ENCODE measurements at regions not wholly inside any gene's neighbourhood (a gene's known extent, or its start where the extent isn't known, plus 50 kb on each side); places are given as distances from the start of the nearest gene placed in this dataset.

DNA sequence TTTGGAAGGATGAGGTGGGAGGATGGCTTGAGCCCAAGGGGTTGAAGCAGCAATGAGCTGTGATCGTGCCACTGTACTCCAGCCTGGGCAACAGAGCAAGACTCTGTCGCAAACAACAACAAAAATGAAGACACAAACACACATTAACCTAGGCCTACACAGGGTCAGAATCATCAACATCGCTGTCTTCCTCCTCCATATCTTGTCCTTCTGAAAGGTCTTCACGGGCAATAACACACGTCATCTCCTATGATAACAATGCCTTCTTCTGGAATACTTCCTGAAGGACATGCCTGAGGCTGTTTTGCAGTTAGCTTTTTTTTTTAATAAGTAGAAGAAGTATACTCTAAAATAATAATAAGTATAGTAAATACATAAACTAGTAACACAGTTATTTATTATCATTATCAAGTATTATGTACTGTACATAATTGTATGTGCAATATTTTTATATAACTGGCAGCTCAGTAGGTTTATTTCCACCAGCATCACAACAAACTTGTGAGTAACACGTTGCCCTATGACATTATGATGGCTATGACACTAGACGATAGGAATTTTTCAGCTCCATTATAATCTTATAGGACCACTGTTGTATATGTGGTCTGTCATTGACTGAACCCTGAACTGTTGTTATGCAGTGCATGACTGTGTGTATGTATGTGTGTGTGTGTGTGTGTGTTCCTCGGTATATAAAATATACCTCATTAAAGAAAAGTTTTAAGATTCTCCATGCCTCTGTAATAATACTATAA is 69.2 kb upstream of the MAML3 start:
- Histone ChIP-seq H3K36me3 (ENCODE audit: control insufficient read depth in 2 of 2, insufficient read depth in 2 of 2, low read length in 1 of 2) (no peaks in the 10 kb centered on the region), H3K9ac (ENCODE audit: control insufficient read depth, insufficient read depth, low read length) (no peak overlapping the region), H3K27me3 (replicated peaks in 1 of 2; ENCODE audit: control insufficient read depth in 2 of 2, insufficient read depth in 2 of 2, low read length in 1 of 2) (no peaks in the 10 kb centered on the region), H4K20me1 (ENCODE audit: control insufficient read depth, insufficient read depth) (no peaks in the 10 kb centered on the region), H3K79me2 (ENCODE audit: control insufficient read depth, insufficient read depth, low read length) (no peaks in the 10 kb centered on the region), H3K4me3 (no peak overlapping the region), H3K9me3 (replicated peaks; ENCODE audit: control insufficient read depth, insufficient read depth, low read length) (no peaks in the 10 kb centered on the region), H3K4me2 (ENCODE audit: control insufficient read depth, insufficient read depth) (no peak overlapping the region), H3K4me1 (ENCODE audit: control insufficient read depth, insufficient read depth, low read length) (no peaks in the 10 kb centered on the region), H2AFZ (ENCODE audit: control insufficient read depth, low read depth, low read length) (no peak overlapping the region), H3K27ac (ENCODE audit: control insufficient read depth, insufficient read depth) (no peak overlapping the region)
- ChIA-PET CTCF (interaction anchor here (0.6 kb wide), 1 partner anchor 17 kb away, joined by 3 read pairs; no protein-coding TSS in a partner anchor), RAD21 (ENCODE audit: unreplicated experiment) (no interaction called here), POLR2A (no interaction called here), SMC1A (ENCODE audit: uncharacterized antibody, unreplicated experiment) (no interaction called here)
- DNase-seq (ENCODE audit: low read depth, low spot score) (no peak), FAIRE-seq (no peak), ATAC-seq (no peak)
- 56% methylated on average over 8 of the region's 8 CpGs for WGBS (ENCODE audit: insufficient coverage, insufficient replicate concordance, low lambda C conversion rate, missing lambda C conversion rate)
- BruUV-seq (replicated peaks): no TSS peak
- intact Hi-C loops (cut with micrococcal nuclease; ENCODE audit: unreplicated experiment) (no loop called here), in situ Hi-C loops (cut with MboI) (no loop called here)
- TF ChIP-seq MYB (IDR thresholded peaks at IDR 0.05; ENCODE audit: borderline replicate concordance, low read depth, low read length) (no peak), MTA3 (IDR thresholded peaks at IDR 0.05; ENCODE audit: borderline replicate concordance, low read length) (no peak), LARP7 (IDR thresholded peaks at IDR 0.05) (no peak), SPI1 (IDR thresholded peaks at IDR 0.05; ENCODE audit: borderline replicate concordance, insufficient read depth, low read depth, low read length) (no peak), CREM (IDR thresholded peaks at IDR 0.05; ENCODE audit: low read depth) (no peak), CBFB (IDR thresholded peaks at IDR 0.05; ENCODE audit: low read depth) (no peak), NFYB (IDR thresholded peaks at IDR 0.05; ENCODE audit: insufficient read depth, low read depth, low read length) (no peak), TCF3 (IDR thresholded peaks at IDR 0.05; ENCODE audit: borderline replicate concordance, insufficient read depth, low read depth, low read length) (no peak), ZBED1 (IDR thresholded peaks at IDR 0.05; ENCODE audit: borderline replicate concordance) (no peak), PML (IDR thresholded peaks at IDR 0.05; ENCODE audit: low read length) (no peak), ATF7 (IDR thresholded peaks at IDR 0.05; ENCODE audit: low read depth) (no peak), NR2F1 (conservative IDR thresholded peaks at IDR 0.05) (no peak), HCFC1 (IDR thresholded peaks at IDR 0.05; ENCODE audit: low read length) (no peak), SUZ12 (IDR thresholded peaks at IDR 0.05; ENCODE audit: unreplicated experiment) (no peak), FOXM1 (IDR thresholded peaks at IDR 0.05; ENCODE audit: low read depth, low read length) (no peak)
- TF ChIP-seq, protein P1, sequence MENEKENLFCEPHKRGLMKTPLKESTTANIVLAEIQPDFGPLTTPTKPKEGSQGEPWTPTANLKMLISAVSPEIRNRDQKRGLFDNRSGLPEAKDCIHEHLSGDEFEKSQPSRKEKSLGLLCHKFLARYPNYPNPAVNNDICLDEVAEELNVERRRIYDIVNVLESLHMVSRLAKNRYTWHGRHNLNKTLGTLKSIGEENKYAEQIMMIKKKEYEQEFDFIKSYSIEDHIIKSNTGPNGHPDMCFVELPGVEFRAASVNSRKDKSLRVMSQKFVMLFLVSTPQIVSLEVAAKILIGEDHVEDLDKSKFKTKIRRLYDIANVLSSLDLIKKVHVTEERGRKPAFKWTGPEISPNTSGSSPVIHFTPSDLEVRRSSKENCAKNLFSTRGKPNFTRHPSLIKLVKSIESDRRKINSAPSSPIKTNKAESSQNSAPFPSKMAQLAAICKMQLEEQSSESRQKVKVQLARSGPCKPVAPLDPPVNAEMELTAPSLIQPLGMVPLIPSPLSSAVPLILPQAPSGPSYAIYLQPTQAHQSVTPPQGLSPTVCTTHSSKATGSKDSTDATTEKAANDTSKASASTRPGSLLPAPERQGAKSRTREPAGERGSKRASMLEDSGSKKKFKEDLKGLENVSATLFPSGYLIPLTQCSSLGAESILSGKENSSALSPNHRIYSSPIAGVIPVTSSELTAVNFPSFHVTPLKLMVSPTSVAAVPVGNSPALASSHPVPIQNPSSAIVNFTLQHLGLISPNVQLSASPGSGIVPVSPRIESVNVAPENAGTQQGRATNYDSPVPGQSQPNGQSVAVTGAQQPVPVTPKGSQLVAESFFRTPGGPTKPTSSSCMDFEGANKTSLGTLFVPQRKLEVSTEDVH (IDR thresholded peaks at IDR 0.05; ENCODE audit: low read depth, partially characterized antibody): no peak
- TF ChIP-seq, protein P2, sequence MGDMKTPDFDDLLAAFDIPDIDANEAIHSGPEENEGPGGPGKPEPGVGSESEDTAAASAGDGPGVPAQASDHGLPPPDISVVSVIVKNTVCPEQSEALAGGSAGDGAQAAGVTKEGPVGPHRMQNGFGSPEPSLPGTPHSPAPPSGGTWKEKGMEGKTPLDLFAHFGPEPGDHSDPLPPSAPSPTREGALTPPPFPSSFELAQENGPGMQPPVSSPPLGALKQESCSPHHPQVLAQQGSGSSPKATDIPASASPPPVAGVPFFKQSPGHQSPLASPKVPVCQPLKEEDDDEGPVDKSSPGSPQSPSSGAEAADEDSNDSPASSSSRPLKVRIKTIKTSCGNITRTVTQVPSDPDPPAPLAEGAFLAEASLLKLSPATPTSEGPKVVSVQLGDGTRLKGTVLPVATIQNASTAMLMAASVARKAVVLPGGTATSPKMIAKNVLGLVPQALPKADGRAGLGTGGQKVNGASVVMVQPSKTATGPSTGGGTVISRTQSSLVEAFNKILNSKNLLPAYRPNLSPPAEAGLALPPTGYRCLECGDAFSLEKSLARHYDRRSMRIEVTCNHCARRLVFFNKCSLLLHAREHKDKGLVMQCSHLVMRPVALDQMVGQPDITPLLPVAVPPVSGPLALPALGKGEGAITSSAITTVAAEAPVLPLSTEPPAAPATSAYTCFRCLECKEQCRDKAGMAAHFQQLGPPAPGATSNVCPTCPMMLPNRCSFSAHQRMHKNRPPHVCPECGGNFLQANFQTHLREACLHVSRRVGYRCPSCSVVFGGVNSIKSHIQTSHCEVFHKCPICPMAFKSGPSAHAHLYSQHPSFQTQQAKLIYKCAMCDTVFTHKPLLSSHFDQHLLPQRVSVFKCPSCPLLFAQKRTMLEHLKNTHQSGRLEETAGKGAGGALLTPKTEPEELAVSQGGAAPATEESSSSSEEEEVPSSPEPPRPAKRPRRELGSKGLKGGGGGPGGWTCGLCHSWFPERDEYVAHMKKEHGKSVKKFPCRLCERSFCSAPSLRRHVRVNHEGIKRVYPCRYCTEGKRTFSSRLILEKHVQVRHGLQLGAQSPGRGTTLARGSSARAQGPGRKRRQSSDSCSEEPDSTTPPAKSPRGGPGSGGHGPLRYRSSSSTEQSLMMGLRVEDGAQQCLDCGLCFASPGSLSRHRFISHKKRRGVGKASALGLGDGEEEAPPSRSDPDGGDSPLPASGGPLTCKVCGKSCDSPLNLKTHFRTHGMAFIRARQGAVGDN (IDR thresholded peaks at IDR 0.05): no peak

Data from GM12878 (cell line).